ENCODE measurements at regions not wholly inside any gene's neighbourhood (a gene's known extent, or its start where the extent isn't known, plus 50 kb on each side); places are given as distances from the start of the nearest gene placed in this dataset.

GRCh38 chr1:227378181-227378580 is 59.9 kb upstream of the CDC42BPA start:
- no peaks in the 10 kb centered on the region for H3K9me3 Mint-ChIP-seq (ENCODE audit: low read depth, unreplicated experiment)
- no peaks in the 10 kb centered on the region for H3K36me3 Mint-ChIP-seq (ENCODE audit: insufficient read depth, unreplicated experiment)
- CTCF ChIA-PET, result interaction anchor here (1.3 kb wide), 1 partner anchor 14 kb away, joined by 5 read pairs; no protein-coding TSS in a partner anchor
- no TSS peak for BruUV-seq (replicated peaks)
- no peaks in the 10 kb centered on the region for H3K27me3 Mint-ChIP-seq (ENCODE audit: unreplicated experiment)
- no peak overlapping the region for H3K27ac Mint-ChIP-seq (ENCODE audit: unreplicated experiment)
- TF ChIP-seq, protein P1, sequence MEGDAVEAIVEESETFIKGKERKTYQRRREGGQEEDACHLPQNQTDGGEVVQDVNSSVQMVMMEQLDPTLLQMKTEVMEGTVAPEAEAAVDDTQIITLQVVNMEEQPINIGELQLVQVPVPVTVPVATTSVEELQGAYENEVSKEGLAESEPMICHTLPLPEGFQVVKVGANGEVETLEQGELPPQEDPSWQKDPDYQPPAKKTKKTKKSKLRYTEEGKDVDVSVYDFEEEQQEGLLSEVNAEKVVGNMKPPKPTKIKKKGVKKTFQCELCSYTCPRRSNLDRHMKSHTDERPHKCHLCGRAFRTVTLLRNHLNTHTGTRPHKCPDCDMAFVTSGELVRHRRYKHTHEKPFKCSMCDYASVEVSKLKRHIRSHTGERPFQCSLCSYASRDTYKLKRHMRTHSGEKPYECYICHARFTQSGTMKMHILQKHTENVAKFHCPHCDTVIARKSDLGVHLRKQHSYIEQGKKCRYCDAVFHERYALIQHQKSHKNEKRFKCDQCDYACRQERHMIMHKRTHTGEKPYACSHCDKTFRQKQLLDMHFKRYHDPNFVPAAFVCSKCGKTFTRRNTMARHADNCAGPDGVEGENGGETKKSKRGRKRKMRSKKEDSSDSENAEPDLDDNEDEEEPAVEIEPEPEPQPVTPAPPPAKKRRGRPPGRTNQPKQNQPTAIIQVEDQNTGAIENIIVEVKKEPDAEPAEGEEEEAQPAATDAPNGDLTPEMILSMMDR (IDR thresholded peaks at IDR 0.05; ENCODE audit: unreplicated experiment), result no peak
- no peak overlapping the region for H3K4me3 Mint-ChIP-seq (ENCODE audit: low read depth, unreplicated experiment)
- intact Hi-C loops (cut with micrococcal nuclease; ENCODE audit: unreplicated experiment), result no loop called here
- no peaks in the 10 kb centered on the region for H3K4me1 Mint-ChIP-seq (ENCODE audit: low read depth, unreplicated experiment)
- no peak for DNase-seq

DNA sequence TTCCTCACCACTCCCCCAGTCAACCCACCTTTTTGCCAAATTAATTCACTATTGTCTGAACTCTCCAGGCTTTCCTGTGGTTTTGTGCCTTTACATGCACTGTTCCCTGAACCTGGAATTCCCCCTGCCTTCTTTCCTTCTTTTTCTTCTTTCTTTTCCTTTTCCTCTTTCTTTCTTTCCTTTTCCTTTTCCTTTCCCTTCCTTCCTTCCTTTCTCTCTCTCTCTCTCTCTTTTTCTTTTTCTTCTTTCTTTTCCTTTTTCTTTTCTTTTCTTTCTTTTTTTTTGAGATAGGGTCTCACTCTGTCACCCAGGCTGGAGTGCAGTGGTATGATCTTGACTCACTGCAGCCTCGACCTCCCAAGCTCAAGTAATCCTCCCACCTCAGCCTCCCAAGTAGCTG is 56.6 kb upstream of the CDC42BPA start:
- no peaks in the 10 kb centered on the region for H3K9me3 Mint-ChIP-seq (ENCODE audit: low read depth, unreplicated experiment)
- H3K27me3 Mint-ChIP-seq (ENCODE audit: unreplicated experiment), result no peaks in the 10 kb centered on the region
- H3K4me3 Mint-ChIP-seq (ENCODE audit: low read depth, unreplicated experiment), result no peak overlapping the region
- TF ChIP-seq, protein P1 (IDR thresholded peaks at IDR 0.05; ENCODE audit: unreplicated experiment), result no peak
- H3K27ac Mint-ChIP-seq (ENCODE audit: unreplicated experiment), result no peak overlapping the region
- intact Hi-C loops (cut with micrococcal nuclease; ENCODE audit: unreplicated experiment), result no loop called here
- peaks cover 24% of the 10 kb centered on the region for H3K4me1 Mint-ChIP-seq (ENCODE audit: low read depth, unreplicated experiment)
- CTCF ChIA-PET, result interaction anchor here (0.6 kb wide), 1 partner anchor 53 kb away, joined by 3 read pairs; no protein-coding TSS in a partner anchor
- BruUV-seq (replicated peaks), result no TSS peak
- no peaks in the 10 kb centered on the region for H3K36me3 Mint-ChIP-seq (ENCODE audit: insufficient read depth, unreplicated experiment)
- DNase-seq, result no peak

GRCh38 chr1:227372726-227373130 is 54.4 kb upstream of the CDC42BPA start:
- H3K4me3 Mint-ChIP-seq (ENCODE audit: low read depth, unreplicated experiment), result no peak overlapping the region
- intact Hi-C loops (cut with micrococcal nuclease; ENCODE audit: unreplicated experiment), result no loop called here
- H3K36me3 Mint-ChIP-seq (ENCODE audit: insufficient read depth, unreplicated experiment), result no peaks in the 10 kb centered on the region
- H3K4me1 Mint-ChIP-seq (ENCODE audit: low read depth, unreplicated experiment), result peaks cover 24% of the 10 kb centered on the region
- H3K27ac Mint-ChIP-seq (ENCODE audit: unreplicated experiment), result no peak overlapping the region
- TF ChIP-seq, protein P1 (IDR thresholded peaks at IDR 0.05; ENCODE audit: unreplicated experiment), result no peak
- BruUV-seq (replicated peaks), result no TSS peak
- CTCF ChIA-PET, result no interaction called here
- peak; percentile 24 for DNase-seq
- H3K27me3 Mint-ChIP-seq (ENCODE audit: unreplicated experiment), result no peaks in the 10 kb centered on the region
- no peaks in the 10 kb centered on the region for H3K9me3 Mint-ChIP-seq (ENCODE audit: low read depth, unreplicated experiment)

GRCh38 chr1:227370533-227371254 is 52.4 kb upstream of the CDC42BPA start:
- TF ChIP-seq, protein P1 (IDR thresholded peaks at IDR 0.05; ENCODE audit: unreplicated experiment), result no peak
- Mint-ChIP-seq H3K36me3 (ENCODE audit: insufficient read depth, unreplicated experiment) (no peaks in the 10 kb centered on the region), H3K4me1 (ENCODE audit: low read depth, unreplicated experiment) (peaks cover 24% of the 10 kb centered on the region), H3K9me3 (ENCODE audit: low read depth, unreplicated experiment) (no peaks in the 10 kb centered on the region), H3K27ac (ENCODE audit: unreplicated experiment) (peak overlapping the region; percentile 17), H3K27me3 (ENCODE audit: unreplicated experiment) (no peaks in the 10 kb centered on the region), H3K4me3 (ENCODE audit: low read depth, unreplicated experiment) (peak overlapping the region; percentile 1)
- BruUV-seq (replicated peaks), result no TSS peak
- intact Hi-C loops (cut with micrococcal nuclease; ENCODE audit: unreplicated experiment), result loop anchor here (2.0 kb wide), 1 partner anchor 54 kb away; no protein-coding TSS in a partner anchor
- DNase-seq, result no peak
- CTCF ChIA-PET, result interaction anchor here (1.2 kb wide), 2 partner anchors 13 to 33 kb away, joined by 5 read pairs; no protein-coding TSS in a partner anchor
